GM23338 (cell line): ENCODE measurements at regions not wholly inside any gene's neighbourhood (a gene's known extent, or its start where the extent isn't known, plus 50 kb on each side); places are given as distances from the start of the nearest gene placed in this dataset.
"Not testable (repeated sequence)": the region's sequence is repeated elsewhere in the genome, so short reads cannot be mapped to it uniquely, and the experiment has no call there.

Experiments
- CREB1 ChIP-seq: fragments of 250-450 bp; sonication (Bioruptor Pico); IDR thresholded peaks from 2 replicates; pipeline ENCODE4 v1.5.0; 2020; ENCODE audit warnings: low read depth, mild to moderate bottlenecking, moderate library complexity
- EZH2 ChIP-seq: fragments of 200-600 bp; sonication (generic); IDR thresholded peaks from one replicate; pipeline ENCODE4 v1.8.0; 2017; ENCODE audit warnings: antibody characterized with exemption, mild to moderate bottlenecking, low read depth; ENCODE audit not compliant: unreplicated experiment
- EZH2phosphoT487 ChIP-seq: fragments of 200-600 bp; sonication (generic); IDR thresholded peaks from one replicate; pipeline ENCODE4 v1.8.1; 2018; ENCODE audit warnings: antibody characterized with exemption; ENCODE audit not compliant: unreplicated experiment
- JUNB ChIP-seq: IDR thresholded peaks from one replicate; pipeline ENCODE4 v1.6.1; 2016; ENCODE audit warnings: antibody characterized with exemption; ENCODE audit not compliant: unreplicated experiment
- POLR2AphosphoS5 ChIP-seq: IDR thresholded peaks from 2 replicates; pipeline ENCODE4 v1.6.1; 2016; ENCODE audit warnings: antibody characterized with exemption, low read depth
- ZNF462 ChIP-seq: fragments of 250-450 bp; sonication (Bioruptor Pico); IDR thresholded peaks from 2 replicates; pipeline ENCODE4 v1.5.0; 2020; ENCODE audit warnings: mild to moderate bottlenecking, moderate library complexity
- TF ChIP-seq, protein P1 (sequence below), 2 experiments: fragments of 200-600 bp in 1 of 2; sonication (generic) in 1 of 2; conservative IDR thresholded peaks; 2 replicates each; pipeline versions ENCODE4 v1.5.1 to v1.6.1; 2016 to 2017; ENCODE audit warnings: antibody characterized with exemption in 2 of 2, low read depth in 2 of 2, mild to moderate bottlenecking in 2 of 2, moderate library complexity in 1 of 2
- TF ChIP-seq, protein P2 (sequence below): IDR thresholded peaks from one replicate; pipeline ENCODE4 v1.6.1; 2018; ENCODE audit warnings: antibody characterized with exemption; ENCODE audit not compliant: unreplicated experiment

DNA sequence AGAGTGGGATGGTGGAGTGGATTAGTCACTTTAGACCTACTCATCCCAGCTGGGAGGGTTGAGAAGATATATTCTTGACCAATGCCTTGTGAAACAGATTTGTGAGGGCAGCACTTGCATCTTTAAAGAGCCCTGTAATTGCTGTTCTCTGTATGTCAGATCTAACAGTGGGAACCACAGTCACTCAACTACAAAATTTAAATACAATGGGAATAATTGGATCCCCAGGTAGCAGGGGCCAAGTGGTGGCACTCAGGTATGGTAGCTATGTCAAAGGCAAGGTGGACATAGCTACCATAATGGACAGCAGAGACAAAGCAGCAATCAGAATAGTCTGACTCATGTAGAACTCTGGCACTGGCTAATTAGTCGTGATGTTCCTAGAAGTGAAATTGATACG is 559.6 kb downstream of the PTPRU start:
- TF ChIP-seq, protein P1, sequence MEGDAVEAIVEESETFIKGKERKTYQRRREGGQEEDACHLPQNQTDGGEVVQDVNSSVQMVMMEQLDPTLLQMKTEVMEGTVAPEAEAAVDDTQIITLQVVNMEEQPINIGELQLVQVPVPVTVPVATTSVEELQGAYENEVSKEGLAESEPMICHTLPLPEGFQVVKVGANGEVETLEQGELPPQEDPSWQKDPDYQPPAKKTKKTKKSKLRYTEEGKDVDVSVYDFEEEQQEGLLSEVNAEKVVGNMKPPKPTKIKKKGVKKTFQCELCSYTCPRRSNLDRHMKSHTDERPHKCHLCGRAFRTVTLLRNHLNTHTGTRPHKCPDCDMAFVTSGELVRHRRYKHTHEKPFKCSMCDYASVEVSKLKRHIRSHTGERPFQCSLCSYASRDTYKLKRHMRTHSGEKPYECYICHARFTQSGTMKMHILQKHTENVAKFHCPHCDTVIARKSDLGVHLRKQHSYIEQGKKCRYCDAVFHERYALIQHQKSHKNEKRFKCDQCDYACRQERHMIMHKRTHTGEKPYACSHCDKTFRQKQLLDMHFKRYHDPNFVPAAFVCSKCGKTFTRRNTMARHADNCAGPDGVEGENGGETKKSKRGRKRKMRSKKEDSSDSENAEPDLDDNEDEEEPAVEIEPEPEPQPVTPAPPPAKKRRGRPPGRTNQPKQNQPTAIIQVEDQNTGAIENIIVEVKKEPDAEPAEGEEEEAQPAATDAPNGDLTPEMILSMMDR (conservative IDR thresholded peaks at IDR 0.05; ENCODE audit: low read depth in 2 of 2) = not testable (repeated sequence)
- TF ChIP-seq, protein P2, sequence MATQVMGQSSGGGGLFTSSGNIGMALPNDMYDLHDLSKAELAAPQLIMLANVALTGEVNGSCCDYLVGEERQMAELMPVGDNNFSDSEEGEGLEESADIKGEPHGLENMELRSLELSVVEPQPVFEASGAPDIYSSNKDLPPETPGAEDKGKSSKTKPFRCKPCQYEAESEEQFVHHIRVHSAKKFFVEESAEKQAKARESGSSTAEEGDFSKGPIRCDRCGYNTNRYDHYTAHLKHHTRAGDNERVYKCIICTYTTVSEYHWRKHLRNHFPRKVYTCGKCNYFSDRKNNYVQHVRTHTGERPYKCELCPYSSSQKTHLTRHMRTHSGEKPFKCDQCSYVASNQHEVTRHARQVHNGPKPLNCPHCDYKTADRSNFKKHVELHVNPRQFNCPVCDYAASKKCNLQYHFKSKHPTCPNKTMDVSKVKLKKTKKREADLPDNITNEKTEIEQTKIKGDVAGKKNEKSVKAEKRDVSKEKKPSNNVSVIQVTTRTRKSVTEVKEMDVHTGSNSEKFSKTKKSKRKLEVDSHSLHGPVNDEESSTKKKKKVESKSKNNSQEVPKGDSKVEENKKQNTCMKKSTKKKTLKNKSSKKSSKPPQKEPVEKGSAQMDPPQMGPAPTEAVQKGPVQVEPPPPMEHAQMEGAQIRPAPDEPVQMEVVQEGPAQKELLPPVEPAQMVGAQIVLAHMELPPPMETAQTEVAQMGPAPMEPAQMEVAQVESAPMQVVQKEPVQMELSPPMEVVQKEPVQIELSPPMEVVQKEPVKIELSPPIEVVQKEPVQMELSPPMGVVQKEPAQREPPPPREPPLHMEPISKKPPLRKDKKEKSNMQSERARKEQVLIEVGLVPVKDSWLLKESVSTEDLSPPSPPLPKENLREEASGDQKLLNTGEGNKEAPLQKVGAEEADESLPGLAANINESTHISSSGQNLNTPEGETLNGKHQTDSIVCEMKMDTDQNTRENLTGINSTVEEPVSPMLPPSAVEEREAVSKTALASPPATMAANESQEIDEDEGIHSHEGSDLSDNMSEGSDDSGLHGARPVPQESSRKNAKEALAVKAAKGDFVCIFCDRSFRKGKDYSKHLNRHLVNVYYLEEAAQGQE = not testable (repeated sequence)
- not testable (repeated sequence) for TF ChIP-seq EZH2; ZNF462 (CRISPR knock-in tag); EZH2phosphoT487; CREB1 (CRISPR knock-in tag); JUNB; POLR2AphosphoS5
